Prostate gland (tissue), 2 donors: ENCODE measurements at regions not wholly inside any gene's neighbourhood (a gene's known extent, or its start where the extent isn't known, plus 50 kb on each side); places are given as distances from the start of the nearest gene placed in this dataset.
A peak's percentile ranks its signal among the peaks of the same experiment; 100 is the strongest.

ENCODE experiments used
- DNase-seq: peaks from one replicate; pipeline ENCODE4 v3.0.0-alpha.2; 2019; ENCODE audit warnings: low spot score
- H3K27ac ChIP-seq, 2 donors: fragments of 200-600 bp; sonication (generic); 2 replicates each; pipeline ENCODE4 v1.5.1; 2017 to 2019
- H3K27me3 ChIP-seq: fragments of 200-600 bp; sonication (generic); replicated peaks from 2 replicates; pipeline ENCODE4 v1.5.1; 2019; ENCODE audit not compliant: insufficient read depth
- H3K36me3 ChIP-seq, 2 donors: fragments of 200-600 bp; sonication (generic); 1 replicate in 1 of 2; 2 replicates in 1 of 2; pipeline versions ENCODE4 v1.5.1 to v1.8.1; 2017 to 2019
- H3K4me1 ChIP-seq: fragments of 200-600 bp; sonication (generic); replicated peaks from 2 replicates; pipeline ENCODE4 v1.5.1; 2019
- H3K4me3 ChIP-seq, 2 donors: fragments of 200-600 bp; sonication (generic); 2 replicates each; pipeline ENCODE4 v1.5.1; 2017 to 2019
- H3K9me3 ChIP-seq: fragments of 200-600 bp; sonication (generic); 2 replicates; pipeline ENCODE4 v1.5.1; 2017
- POLR2A ChIP-seq: fragments of 450-650 bp; IDR thresholded peaks from one replicate; pipeline ENCODE4 v1.6.1; 2016; ENCODE audit warnings: antibody characterized with exemption, mild to moderate bottlenecking
- POLR2AphosphoS5 ChIP-seq: sonication (generic); formaldehyde crosslinking; IDR thresholded peaks from one replicate; pipeline ENCODE4 v1.6.1; 2017; ENCODE audit warnings: antibody characterized with exemption
- WGBS: methylation state at CpG from one replicate; pipeline ENCODE4 v1.1.5; 2018; 5-methylcytosine and 5-hydroxymethylcytosine counted together
- intact Hi-C: fragments of 100-400 bp; cut with DNase I; formaldehyde crosslinking; loops from one replicate; pipeline ENCODE4 v1.14.2; 2022
- TF ChIP-seq, protein P1 (sequence below), 4 experiments: fragments of 200-600 bp in 2 of 4; fragments of 450-650 bp in 2 of 4; sonication (generic) in 2 of 4; IDR thresholded peaks; 1 replicate in 3 of 4; 2 replicates in 1 of 4; pipeline ENCODE4 v1.5.1; 2016 to 2019; ENCODE audit warnings: antibody characterized with exemption in 4 of 4, mild to moderate bottlenecking in 2 of 4, moderate library complexity in 2 of 4

DNA sequence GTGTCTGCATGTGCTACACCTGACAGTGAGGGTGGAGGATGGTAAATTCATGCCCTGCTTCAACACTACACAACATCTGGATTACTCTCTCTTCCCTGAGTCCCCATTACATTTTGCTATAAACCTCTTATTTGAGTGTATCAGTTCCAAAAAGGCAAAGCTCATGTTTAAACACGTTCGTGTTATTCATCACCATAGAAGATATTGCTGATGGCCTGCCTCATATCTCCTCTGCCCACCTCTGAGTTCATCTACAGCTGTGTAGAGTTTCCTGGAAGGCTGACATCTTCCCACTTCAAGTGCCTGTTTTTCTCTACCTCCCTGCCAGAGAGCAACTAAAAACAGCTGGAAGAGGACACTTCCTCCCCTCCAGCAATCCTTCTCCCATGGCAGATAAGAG is 433.2 kb downstream of the ISL1 start:
- H3K36me3 ChIP-seq: no peaks in the 10 kb centered on the region
- H3K9me3 ChIP-seq: no peaks in the 10 kb centered on the region
- intact Hi-C loops: no loop called here
- 33% methylated on average over 2 of the region's 2 CpGs for WGBS
- no peak overlapping the region for H3K4me3 ChIP-seq
- TF ChIP-seq, protein P1, sequence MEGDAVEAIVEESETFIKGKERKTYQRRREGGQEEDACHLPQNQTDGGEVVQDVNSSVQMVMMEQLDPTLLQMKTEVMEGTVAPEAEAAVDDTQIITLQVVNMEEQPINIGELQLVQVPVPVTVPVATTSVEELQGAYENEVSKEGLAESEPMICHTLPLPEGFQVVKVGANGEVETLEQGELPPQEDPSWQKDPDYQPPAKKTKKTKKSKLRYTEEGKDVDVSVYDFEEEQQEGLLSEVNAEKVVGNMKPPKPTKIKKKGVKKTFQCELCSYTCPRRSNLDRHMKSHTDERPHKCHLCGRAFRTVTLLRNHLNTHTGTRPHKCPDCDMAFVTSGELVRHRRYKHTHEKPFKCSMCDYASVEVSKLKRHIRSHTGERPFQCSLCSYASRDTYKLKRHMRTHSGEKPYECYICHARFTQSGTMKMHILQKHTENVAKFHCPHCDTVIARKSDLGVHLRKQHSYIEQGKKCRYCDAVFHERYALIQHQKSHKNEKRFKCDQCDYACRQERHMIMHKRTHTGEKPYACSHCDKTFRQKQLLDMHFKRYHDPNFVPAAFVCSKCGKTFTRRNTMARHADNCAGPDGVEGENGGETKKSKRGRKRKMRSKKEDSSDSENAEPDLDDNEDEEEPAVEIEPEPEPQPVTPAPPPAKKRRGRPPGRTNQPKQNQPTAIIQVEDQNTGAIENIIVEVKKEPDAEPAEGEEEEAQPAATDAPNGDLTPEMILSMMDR (IDR thresholded peaks at IDR 0.05): no peak
- TF ChIP-seq POLR2AphosphoS5: no peak
- no peak for TF ChIP-seq POLR2A
- no peaks in the 10 kb centered on the region for H3K4me1 ChIP-seq
- no peak for DNase-seq
- H3K27ac ChIP-seq: no peak overlapping the region
- H3K27me3 ChIP-seq: no peaks in the 10 kb centered on the region

DNA sequence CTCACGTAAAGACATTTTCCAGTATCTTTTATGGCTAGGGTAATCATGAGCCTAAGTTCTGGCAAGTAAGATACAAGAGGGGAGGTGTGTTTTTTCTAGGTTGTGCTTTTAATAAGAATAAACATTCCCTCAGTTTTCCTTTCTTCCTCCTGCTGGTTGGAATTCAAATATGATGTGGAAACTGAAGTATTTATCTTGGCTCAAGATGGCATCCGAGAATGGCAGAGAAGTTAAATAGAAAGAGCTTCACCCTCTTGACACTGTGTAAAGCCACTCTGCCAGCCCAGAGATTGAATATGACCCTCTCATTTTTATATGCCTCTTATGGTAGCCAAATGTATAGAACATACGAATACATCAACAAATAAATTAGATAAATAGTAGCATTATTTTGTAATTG is 438.4 kb downstream of the ISL1 start:
- Histone ChIP-seq H3K36me3 (no peaks in the 10 kb centered on the region), H3K4me3 (no peak overlapping the region), H3K27me3 (no peaks in the 10 kb centered on the region), H3K4me1 (no peaks in the 10 kb centered on the region), H3K27ac (no peak overlapping the region), H3K9me3 (no peaks in the 10 kb centered on the region)
- TF ChIP-seq POLR2A (no peak), POLR2AphosphoS5 (no peak)
- TF ChIP-seq, protein P1 (IDR thresholded peaks at IDR 0.05): peak in 1 of 4 experiments; percentile 28
- intact Hi-C loops: no loop called here
- WGBS: 59% methylated on average over 3 of the region's 3 CpGs
- no peak for DNase-seq

DNA sequence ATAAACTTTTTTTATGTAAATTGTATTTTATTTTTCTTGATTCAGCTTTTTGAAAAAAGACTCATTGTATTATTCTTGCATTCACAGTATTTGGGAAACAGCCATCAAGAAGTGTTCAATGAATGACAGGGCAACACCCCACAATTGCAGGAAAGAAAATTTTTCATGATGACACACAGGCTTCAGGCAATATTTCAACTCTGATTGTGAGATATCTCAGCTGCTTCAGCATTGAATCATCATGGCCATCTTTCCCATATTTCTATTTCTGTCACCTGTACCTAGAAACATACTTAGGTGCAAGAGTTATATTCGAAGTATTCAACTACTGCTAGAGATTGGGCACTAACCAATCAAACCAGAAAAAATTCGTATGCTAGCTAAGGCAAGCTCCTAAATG is 446.0 kb downstream of the ISL1 start:
- Histone ChIP-seq H3K9me3 (no peaks in the 10 kb centered on the region), H3K4me3 (no peak overlapping the region), H3K36me3 (no peaks in the 10 kb centered on the region), H3K4me1 (no peaks in the 10 kb centered on the region), H3K27me3 (no peaks in the 10 kb centered on the region), H3K27ac (no peak overlapping the region)
- WGBS: 69% methylated on average over 2 of the region's 2 CpGs
- TF ChIP-seq POLR2A (no peak), POLR2AphosphoS5 (no peak)
- TF ChIP-seq, protein P1 (IDR thresholded peaks at IDR 0.05): no peak
- DNase-seq: no peak
- intact Hi-C loops: no loop called here

DNA sequence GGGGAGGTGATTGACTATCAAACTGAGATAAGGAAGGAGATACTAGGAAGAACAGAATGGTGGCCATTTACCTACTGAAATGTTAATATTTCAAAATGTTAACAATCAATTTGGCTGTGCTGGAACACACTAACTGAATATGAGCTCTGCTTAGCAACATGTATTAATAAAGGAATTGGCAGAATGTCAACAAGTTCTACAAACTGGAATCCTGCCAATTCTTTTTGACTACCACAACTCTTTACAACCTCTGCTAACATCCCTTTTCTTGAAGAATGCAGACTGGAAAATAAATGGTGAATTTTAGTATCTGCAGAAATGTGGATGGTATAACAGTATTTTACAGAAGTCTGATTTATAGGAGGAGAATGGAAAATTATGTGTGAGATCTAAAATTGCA is 446.4 kb downstream of the ISL1 start:
- no peaks in the 10 kb centered on the region for H3K4me1 ChIP-seq
- H3K9me3 ChIP-seq: no peaks in the 10 kb centered on the region
- intact Hi-C loops: no loop called here
- H3K4me3 ChIP-seq: no peak overlapping the region
- TF ChIP-seq POLR2A (no peak), POLR2AphosphoS5 (no peak)
- TF ChIP-seq, protein P1 (IDR thresholded peaks at IDR 0.05): no peak
- no peak for DNase-seq
- no peak overlapping the region for H3K27ac ChIP-seq
- H3K36me3 ChIP-seq: no peaks in the 10 kb centered on the region
- H3K27me3 ChIP-seq: no peaks in the 10 kb centered on the region

DNA sequence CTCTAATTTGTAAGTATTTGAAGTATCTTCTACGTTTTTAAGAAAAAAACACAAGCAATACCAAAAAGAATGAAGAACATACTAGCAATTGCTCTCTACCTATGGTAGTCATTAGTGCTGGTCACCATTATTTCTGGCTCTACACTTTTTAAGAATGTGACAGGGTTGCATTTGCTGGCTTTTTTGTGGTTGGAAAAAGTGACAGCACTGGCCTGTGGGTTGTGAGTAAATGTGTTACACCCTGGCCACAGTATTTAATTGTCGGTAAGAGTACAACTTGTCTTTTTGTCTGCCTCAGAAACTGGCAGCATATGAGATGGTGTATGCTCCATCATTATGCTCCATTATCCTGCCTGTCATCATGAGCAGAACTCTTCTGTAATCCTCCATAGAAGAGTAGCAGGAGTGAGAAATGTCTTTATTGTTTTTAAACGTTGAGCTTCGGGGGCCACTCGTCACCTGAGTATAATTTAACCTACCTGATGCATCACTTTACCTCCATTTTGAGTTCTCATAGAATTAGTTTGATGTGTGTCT is 449.8 kb downstream of the ISL1 start:
- WGBS: 71% methylated on average over 5 of the region's 5 CpGs
- no peaks in the 10 kb centered on the region for H3K9me3 ChIP-seq
- no peaks in the 10 kb centered on the region for H3K36me3 ChIP-seq
- intact Hi-C loops: no loop called here
- H3K27ac ChIP-seq: no peak overlapping the region
- H3K4me3 ChIP-seq: no peak overlapping the region
- no peak for TF ChIP-seq POLR2AphosphoS5
- TF ChIP-seq, protein P1 (IDR thresholded peaks at IDR 0.05): no peak
- no peak for TF ChIP-seq POLR2A
- no peak for DNase-seq
- no peaks in the 10 kb centered on the region for H3K4me1 ChIP-seq
- H3K27me3 ChIP-seq: no peaks in the 10 kb centered on the region
